IPS-NIHi11 (cell line): ENCODE measurements at regions not wholly inside any gene's neighbourhood (a gene's known extent, or its start where the extent isn't known, plus 50 kb on each side); places are given as distances from the start of the nearest gene placed in this dataset.
"Not testable (repeated sequence)": the region's sequence is repeated elsewhere in the genome, so short reads cannot be mapped to it uniquely, and the experiment has no call there.

ENCODE experiments used
- DNase-seq: peaks from one replicate; pipeline ENCODE4 v3.0.0; 2012; ENCODE audit warnings: mixed read lengths, low spot score

- no peak for DNase-seq
These were observed 54.4 kb upstream of the LGR5 start for GRCh38 chr12:71385155-71385554.

- not testable (repeated sequence) for DNase-seq
These were observed 62.8 kb upstream of the LGR5 start for GRCh38 chr12:71376711-71377355.

- DNase-seq = no peak
These were observed 68.5 kb upstream of the LGR5 start for GRCh38 chr12:71371122-71371521.

DNA sequence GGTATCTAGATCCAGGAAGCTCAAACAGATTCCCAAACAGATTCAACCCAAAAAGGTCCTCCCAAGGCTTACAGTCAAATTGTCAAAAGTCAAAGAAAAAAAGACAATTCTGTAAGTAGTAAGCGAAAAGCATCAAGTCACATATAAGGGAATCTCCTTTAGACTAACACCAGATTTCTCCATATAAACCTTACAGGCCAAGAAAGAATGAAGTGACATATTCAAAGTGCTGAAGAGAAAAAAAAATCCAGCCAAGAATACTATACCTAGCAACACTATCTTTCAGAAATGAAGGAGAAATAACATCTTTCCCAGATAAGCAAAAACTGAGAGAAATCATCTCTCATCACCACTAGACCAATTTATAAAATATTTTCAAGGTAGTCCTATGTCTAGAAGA, 79.6 kb upstream of the LGR5 start:
- no peak for DNase-seq

GRCh38 chr12:71356569-71356968, 83.0 kb upstream of the LGR5 start:
- no peak for DNase-seq

GRCh38 chr12:71354871-71355270, 84.7 kb upstream of the LGR5 start:
- DNase-seq = no peak

GRCh38 chr12:71353607-71354006, 86.0 kb upstream of the LGR5 start:
- no peak for DNase-seq

- DNase-seq = no peak
These were observed 89.6 kb upstream of the LGR5 start for GRCh38 chr12:71349950-71350349.

DNA sequence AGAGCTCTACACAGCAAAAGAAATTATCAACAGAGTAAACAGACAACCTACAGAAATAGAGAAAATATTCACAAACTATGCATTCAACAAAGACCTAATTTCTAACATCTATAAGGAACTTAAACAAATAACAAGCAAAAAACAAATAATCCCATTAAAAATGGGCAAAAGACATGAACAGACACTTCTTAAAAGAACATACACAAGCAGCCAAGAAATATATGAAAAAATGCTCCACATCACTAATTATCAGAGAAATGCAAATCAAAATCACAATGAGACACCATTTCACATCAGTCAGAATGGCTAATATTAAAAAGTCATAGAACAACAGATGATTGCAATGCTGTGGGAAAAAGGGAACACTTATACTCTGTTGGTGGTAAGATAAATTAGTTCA, 100.7 kb upstream of the LGR5 start:
- no peak for DNase-seq

DNA sequence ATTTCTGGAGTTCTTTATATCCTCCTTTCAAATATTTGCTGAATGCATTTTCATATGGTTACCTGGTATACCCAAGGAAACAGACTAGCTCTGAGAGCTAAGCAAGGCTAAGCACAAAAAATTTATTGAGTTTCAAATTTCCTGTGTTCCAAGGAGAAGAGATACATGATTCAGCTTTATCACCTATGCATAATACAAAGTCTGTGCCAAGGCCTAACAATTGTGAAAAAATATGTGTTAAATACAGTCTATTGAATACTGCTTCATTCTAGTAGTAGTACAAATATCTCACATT, 103.7 kb upstream of the LGR5 start:
- no peak for DNase-seq

DNA sequence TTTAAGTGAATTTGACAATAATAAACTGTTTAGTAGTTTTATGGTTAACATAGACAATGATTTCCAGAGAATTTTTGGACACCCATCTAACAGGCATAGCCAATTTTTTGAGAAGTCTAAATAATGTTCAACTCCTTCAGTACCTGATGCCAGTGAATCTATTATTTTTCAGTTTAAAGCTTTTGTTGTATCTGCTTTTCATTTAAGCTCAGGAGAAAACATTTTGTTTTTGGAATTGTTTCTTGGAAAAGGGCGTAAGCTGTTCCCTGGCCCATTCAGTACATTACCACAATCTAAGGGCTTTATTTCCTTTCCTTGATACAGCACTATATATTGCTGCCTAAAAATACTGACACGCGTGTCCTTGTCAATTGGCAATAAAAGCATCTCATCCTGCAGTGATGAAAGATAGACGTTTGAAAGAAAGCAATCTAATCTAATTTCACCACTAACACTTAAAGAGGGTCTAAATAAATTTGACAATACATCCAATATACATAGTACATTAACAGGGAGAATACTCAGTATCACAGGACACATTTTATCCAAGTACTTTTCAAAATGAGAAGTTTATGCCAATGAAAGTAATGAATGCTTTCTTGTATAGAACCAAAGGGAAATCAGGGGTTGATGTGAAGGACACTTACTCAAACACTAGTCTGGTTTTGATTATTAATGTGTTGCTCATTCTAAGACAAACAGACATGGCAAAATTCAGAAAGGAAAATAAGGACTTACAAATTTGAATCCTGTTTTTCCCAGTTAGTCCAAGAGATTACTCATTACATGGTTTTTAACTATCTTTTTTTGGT, 104.2 kb upstream of the LGR5 start:
- no peak for DNase-seq

GRCh38 chr12:71333418-71333817, 106.2 kb upstream of the LGR5 start:
- no peak for DNase-seq

DNA sequence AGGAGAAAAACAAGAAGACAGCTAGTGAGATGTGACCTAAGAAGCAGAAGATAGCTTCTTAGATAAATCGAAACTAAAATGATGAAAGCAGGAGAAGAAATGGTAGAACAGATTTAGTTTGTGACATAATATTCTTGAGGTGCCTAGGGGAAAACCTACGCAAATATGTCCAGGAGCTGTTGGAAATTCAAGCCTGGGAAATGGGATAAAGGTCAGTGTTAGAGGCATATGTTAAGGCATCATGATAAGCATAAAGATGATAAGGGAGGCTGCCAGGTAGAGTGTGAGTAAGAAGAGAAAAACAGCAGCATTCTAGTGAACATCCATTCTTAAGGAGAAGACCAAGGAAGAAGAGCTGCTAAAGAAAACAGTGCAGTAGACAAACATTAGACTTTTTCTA, 109.6 kb upstream of the LGR5 start:
- no peak for DNase-seq

DNA sequence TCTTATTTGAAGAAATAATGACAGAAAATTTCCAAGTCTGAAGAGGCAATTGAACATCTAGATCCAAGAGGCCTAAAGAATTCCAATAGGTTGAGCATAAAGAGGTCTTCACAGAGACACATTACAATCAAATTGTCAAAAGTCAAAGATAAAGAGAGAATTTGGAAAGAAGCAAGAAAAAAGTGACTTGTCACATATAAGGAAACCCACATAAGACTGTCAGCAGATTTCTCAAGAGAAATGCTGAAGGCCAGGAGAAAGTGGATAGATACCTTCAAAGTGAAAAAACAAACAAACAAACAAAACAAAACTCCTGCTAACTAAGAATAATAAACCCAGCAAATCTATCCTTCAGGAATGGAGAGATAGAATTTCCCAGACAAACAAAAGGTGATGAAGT, 118.1 kb upstream of the LGR5 start:
- DNase-seq = no peak

GRCh38 chr12:71321130-71321529, 118.5 kb upstream of the LGR5 start:
- no peak for DNase-seq

GRCh38 chr12:71315328-71315985, 124.1 kb upstream of the LGR5 start:
- DNase-seq = no peak

DNA sequence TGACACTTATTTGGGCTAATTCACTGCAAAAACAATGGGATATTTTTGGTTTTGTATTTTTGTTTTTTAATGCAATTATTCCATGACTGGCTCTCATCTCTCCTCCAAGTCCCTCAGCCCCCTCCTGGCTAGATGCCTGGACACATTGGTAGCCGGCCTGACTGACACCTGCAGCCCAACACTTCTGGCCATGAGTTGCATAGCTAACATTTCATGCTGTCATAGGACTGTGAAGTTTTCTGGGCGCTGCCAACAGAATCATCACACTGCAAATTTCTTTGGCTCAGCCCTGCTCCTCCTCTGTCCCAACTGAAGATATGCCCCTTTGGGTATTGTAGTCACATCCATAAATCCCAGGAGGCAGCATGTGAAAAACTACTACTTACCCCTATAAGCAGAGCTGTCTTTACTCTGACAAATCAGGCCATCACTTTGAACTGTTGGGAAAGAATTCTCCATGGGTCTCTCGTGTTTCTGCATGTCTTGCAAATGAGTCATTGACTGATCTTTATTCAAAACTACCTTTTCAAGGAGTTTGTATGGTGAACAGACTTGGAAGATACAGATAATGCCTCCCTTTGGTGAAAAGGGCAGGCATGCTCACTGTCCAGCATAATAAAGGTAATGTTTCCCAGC, 126.7 kb upstream of the LGR5 start:
- DNase-seq = no peak

GRCh38 chr12:71311611-71312010, 128.0 kb upstream of the LGR5 start:
- not testable (repeated sequence) for DNase-seq

DNA sequence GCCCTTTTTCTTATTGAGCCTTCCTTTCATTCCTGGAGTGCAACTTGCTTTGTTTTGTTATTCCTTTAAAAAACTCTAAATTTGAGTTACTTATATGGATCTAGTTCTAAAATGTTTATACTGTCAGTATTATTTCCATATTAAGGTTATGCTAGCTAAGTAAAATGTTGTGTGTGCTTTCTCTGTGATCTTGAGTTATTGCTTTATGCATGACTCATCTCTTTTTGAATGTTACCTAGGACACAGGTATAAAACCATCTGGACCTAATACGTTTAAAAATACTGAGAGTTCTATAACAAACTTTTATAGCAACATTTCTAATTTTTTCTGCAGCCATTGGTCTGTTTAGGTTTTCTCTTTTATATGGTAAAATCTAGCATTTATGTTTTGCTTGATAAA, 132.8 kb upstream of the LGR5 start:
- DNase-seq = no peak

- no peak for DNase-seq
These were observed 135.3 kb upstream of the LGR5 start for GRCh38 chr12:71304306-71304705.

- no peak for DNase-seq
These were observed 136.4 kb upstream of the LGR5 start for GRCh38 chr12:71303199-71303598.

- DNase-seq = no peak
These were observed 138.6 kb upstream of the LGR5 start for GRCh38 chr12:71300772-71301675.
